Colonic mucosa (tissue), 4 donors: ENCODE measurements at regions not wholly inside any gene's neighbourhood (a gene's known extent, or its start where the extent isn't known, plus 50 kb on each side); places are given as distances from the start of the nearest gene placed in this dataset.
"Not testable (repeated sequence)": the region's sequence is repeated elsewhere in the genome, so short reads cannot be mapped to it uniquely, and the experiment has no call there.

Experiments used
- DNase-seq: peaks from one replicate; pipeline ENCODE4 v3.0.0-alpha.2; 2020
- H3K27ac ChIP-seq: fragments of 200-600 bp; one replicate; pipeline ENCODE4 v1.8.0; 2021
- H3K27me3 ChIP-seq: fragments of 200-600 bp; one replicate; pipeline ENCODE4 v1.8.0; 2021
- H3K36me3 ChIP-seq: fragments of 200-600 bp; one replicate; pipeline ENCODE4 v1.8.0; 2021
- H3K4me1 ChIP-seq: fragments of 200-600 bp; one replicate; pipeline ENCODE4 v1.8.0; 2021; ENCODE audit warnings: mild to moderate bottlenecking
- H3K4me3 ChIP-seq: fragments of 200-600 bp; one replicate; pipeline ENCODE4 v1.8.0; 2021
- H3K9ac ChIP-seq, 2 donors: one replicate each; pipeline ENCODE4 v1.7.0; 2013; ENCODE audit warnings: control low read depth in 2 of 2, low read depth in 2 of 2, low read length in 2 of 2
- H3K9me3 ChIP-seq: fragments of 200-600 bp; one replicate; pipeline ENCODE4 v1.8.0; 2021
- CTCF ChIP-seq: fragments of 200-600 bp; IDR thresholded peaks from one replicate; pipeline ENCODE4 v1.8.0; 2022; ENCODE audit warnings: antibody characterized with exemption, mild to moderate bottlenecking
- intact Hi-C: fragments of 100-400 bp; cut with DNase I; formaldehyde crosslinking; loops from one replicate; pipeline ENCODE4 v1.14.1; 2022
- donor health status: healthy.
- donor health status: DM: no; HTN: no; CAD: no.
- donor health status: DM: no; HTN: no; CAD: no.

DNA sequence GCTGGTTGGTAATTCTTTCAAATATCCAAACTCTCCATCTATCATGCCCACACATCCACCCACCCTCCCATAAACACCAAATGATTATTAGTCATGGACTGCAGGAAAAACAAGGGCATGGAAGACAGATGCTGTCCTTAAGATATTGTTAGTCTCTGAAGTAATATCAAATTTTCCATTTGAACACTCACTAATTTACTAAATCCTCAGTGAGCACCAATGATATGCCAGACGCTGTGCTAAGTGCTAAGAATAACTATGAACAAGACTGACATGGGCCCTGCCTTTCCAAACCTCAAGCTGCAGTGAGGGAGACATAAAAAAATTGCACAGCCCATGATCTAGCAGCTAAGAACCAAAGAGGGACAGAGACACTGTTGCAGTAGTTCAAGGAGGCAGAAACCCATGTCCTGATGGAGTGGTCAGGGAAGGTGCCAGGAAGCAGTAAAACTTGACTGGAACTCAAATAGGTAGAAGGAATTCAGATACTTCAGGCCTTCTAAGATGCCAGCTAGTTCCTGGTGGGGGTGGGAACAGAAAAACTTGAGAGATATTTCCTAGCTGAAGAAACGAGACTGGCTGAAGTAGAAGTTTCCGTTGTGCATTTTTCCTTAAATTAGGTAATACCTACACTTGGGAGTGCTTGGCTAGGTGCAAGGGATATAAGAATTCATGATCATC lies 182.1 kb downstream of the OSR1 start:
- Histone ChIP-seq H3K27ac (no peak overlapping the region), H3K4me3 (no peak overlapping the region), H3K4me1 (no peaks in the 10 kb centered on the region), H3K9me3 (no peaks in the 10 kb centered on the region), H3K36me3 (no peaks in the 10 kb centered on the region), H3K9ac (no peak overlapping the region), H3K27me3 (no peaks in the 10 kb centered on the region)
- DNase-seq = no peak
- TF ChIP-seq CTCF = no peak
- intact Hi-C loops = no loop called here

DNA sequence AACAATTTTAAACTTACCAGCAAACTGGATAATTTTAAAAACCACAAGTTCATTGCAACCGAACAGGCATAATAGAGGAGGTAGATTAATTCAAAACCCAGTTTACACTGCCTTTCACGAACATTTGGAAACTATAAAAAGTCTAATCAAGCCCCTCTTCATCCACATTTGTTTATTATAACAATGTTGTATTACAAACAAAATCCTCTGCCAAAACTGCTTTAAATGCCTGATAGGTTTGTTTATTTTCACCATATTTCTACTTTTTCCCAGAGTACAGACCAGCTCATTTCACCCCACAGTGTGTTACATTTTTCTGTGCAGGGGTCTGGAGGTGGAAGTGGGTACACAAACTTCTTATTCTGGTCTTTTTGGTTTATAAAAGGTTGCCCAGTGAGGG lies 184.2 kb downstream of the OSR1 start:
- no peaks in the 10 kb centered on the region for H3K4me1 ChIP-seq
- intact Hi-C loops = no loop called here
- H3K9me3 ChIP-seq = no peaks in the 10 kb centered on the region
- no peak overlapping the region for H3K27ac ChIP-seq
- no peak overlapping the region for H3K4me3 ChIP-seq
- no peaks in the 10 kb centered on the region for H3K27me3 ChIP-seq
- no peak overlapping the region for H3K9ac ChIP-seq
- DNase-seq = no peak
- no peak for TF ChIP-seq CTCF
- no peaks in the 10 kb centered on the region for H3K36me3 ChIP-seq

DNA sequence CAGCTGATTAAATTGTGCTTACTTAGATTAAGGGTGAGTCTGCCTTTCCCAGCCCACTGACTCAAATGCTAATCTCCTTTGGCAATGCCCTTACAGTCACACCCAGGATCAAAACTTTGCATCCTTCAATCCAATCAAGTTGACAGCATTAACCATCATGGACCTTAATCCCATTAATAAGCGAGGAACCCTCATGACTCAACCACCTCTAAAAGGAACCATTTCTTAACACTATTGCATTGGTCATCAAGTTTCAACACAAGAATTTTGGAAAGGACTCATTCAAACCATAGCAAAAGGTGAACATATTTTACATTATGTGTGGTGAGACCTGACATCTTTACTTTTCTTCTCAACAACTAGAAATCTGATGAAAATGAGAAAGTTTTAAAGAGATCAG lies 187.0 kb downstream of the OSR1 start:
- DNase-seq = no peak
- Histone ChIP-seq H3K9ac (no peak overlapping the region), H3K27me3 (no peaks in the 10 kb centered on the region), H3K4me3 (no peak overlapping the region), H3K4me1 (no peaks in the 10 kb centered on the region), H3K27ac (no peak overlapping the region), H3K9me3 (no peaks in the 10 kb centered on the region), H3K36me3 (no peaks in the 10 kb centered on the region)
- intact Hi-C loops = no loop called here
- no peak for TF ChIP-seq CTCF

- no peak overlapping the region for H3K4me3 ChIP-seq
- intact Hi-C loops = no loop called here
- no peaks in the 10 kb centered on the region for H3K36me3 ChIP-seq
- no peak for TF ChIP-seq CTCF
- H3K4me1 ChIP-seq = no peaks in the 10 kb centered on the region
- no peak overlapping the region for H3K9ac ChIP-seq
- no peak for DNase-seq
- no peaks in the 10 kb centered on the region for H3K9me3 ChIP-seq
- no peak overlapping the region for H3K27ac ChIP-seq
- no peaks in the 10 kb centered on the region for H3K27me3 ChIP-seq
Observed at GRCh38 chr2:19169134-19169768, 189.2 kb downstream of the OSR1 start.

- peak; percentile 25 for DNase-seq
- H3K9ac ChIP-seq, intact Hi-C loops, H3K36me3 ChIP-seq, H3K9me3 ChIP-seq, H3K4me1 ChIP-seq, H3K27me3 ChIP-seq, H3K27ac ChIP-seq, H3K4me3 ChIP-seq: not testable (repeated sequence)
Observed at GRCh38 chr2:19164099-19164498, 194.3 kb downstream of the OSR1 start.

GRCh38 chr2:19158896-19159295 lies 199.5 kb downstream of the OSR1 start:
- intact Hi-C loops = no loop called here
- no peak overlapping the region for H3K4me3 ChIP-seq
- TF ChIP-seq CTCF = no peak
- H3K36me3 ChIP-seq = no peaks in the 10 kb centered on the region
- H3K4me1 ChIP-seq = no peaks in the 10 kb centered on the region
- H3K27ac ChIP-seq = no peak overlapping the region
- no peaks in the 10 kb centered on the region for H3K9me3 ChIP-seq
- H3K9ac ChIP-seq = no peak overlapping the region
- no peak for DNase-seq
- no peaks in the 10 kb centered on the region for H3K27me3 ChIP-seq
